OCI-LY1 (cell line): ENCODE measurements at regions not wholly inside any gene's neighbourhood (a gene's known extent, or its start where the extent isn't known, plus 50 kb on each side); places are given as distances from the start of the nearest gene placed in this dataset.

Source experiments
- H2AFZ ChIP-seq: fragments of 200-600 bp; sonication (generic), shearing (Covaris generic); 2 replicates; pipeline ENCODE4 v1.6.0; 2014; ENCODE audit warnings: antibody characterized with exemption, mild to moderate bottlenecking, low read length
- H3F3A ChIP-seq: fragments of 200-600 bp; sonication (generic), shearing (Covaris generic); 2 replicates; pipeline ENCODE4 v1.6.0; 2014; ENCODE audit warnings: mild to moderate bottlenecking, antibody characterized with exemption, low read length, moderate library complexity; ENCODE audit not compliant: insufficient read depth
- H3K27ac ChIP-seq: fragments of 200-600 bp; sonication (generic); 2 replicates; pipeline ENCODE4 v1.5.1; 2014; ENCODE audit warnings: low read length, mixed run types, mild to moderate bottlenecking, low read depth; ENCODE audit not compliant: poor library complexity, severe bottlenecking
- H3K27me3 ChIP-seq: fragments of 200-600 bp; sonication (generic); 2 replicates; pipeline ENCODE4 v1.6.0; 2014; ENCODE audit warnings: antibody characterized with exemption, mild to moderate bottlenecking, low read length, moderate library complexity; ENCODE audit not compliant: insufficient read depth
- H3K36me3 ChIP-seq: fragments of 200-600 bp; sonication (generic); 2 replicates; pipeline ENCODE4 v1.6.1; 2014; ENCODE audit warnings: mild to moderate bottlenecking, antibody characterized with exemption, low read length, moderate library complexity, mixed read lengths; ENCODE audit not compliant: insufficient read depth
- H3K4me1 ChIP-seq: fragments of 200-600 bp; sonication (generic); 2 replicates; pipeline ENCODE4 v1.5.1; 2014; ENCODE audit warnings: mild to moderate bottlenecking, low read length, moderate library complexity; ENCODE audit not compliant: insufficient read depth, severe bottlenecking
- H3K4me2 ChIP-seq: fragments of 200-600 bp; sonication (generic), shearing (Covaris generic); 2 replicates; pipeline ENCODE4 v1.6.1; 2014; ENCODE audit warnings: low read length
- H3K4me3 ChIP-seq: fragments of 200-600 bp; sonication (generic); 2 replicates; pipeline ENCODE4 v1.5.1; 2014; ENCODE audit warnings: low read length, low read depth, mild to moderate bottlenecking, mixed read lengths; ENCODE audit not compliant: poor library complexity, severe bottlenecking
- H3K79me2 ChIP-seq: fragments of 200-600 bp; shearing (Covaris generic); 2 replicates; pipeline ENCODE4 v1.6.1; 2016; ENCODE audit warnings: mixed run types, low read length, mixed read lengths; ENCODE audit not compliant: insufficient read depth
- H3K9ac ChIP-seq: fragments of 200-600 bp; sonication (generic), shearing (Covaris generic); 2 replicates; pipeline ENCODE4 v1.6.1; 2014; ENCODE audit warnings: mild to moderate bottlenecking, low read length, mixed read lengths
- H3K9me2 ChIP-seq: fragments of 200-600 bp; sonication (generic), shearing (Covaris generic); 2 replicates; pipeline ENCODE4 v1.6.1; 2014; ENCODE audit warnings: low read depth, mild to moderate bottlenecking, low read length, mixed read lengths
- H3K9me3 ChIP-seq: fragments of 200-600 bp; shearing (Covaris generic); 2 replicates; pipeline ENCODE4 v1.6.1; 2014; ENCODE audit warnings: low read length, mixed read lengths
- H4K20me1 ChIP-seq: fragments of 200-600 bp; sonication (generic), shearing (Covaris generic); 2 replicates; pipeline ENCODE4 v1.6.0; 2016; ENCODE audit warnings: mild to moderate bottlenecking, low read length; ENCODE audit not compliant: insufficient read depth
- EZH2 ChIP-seq: fragments of 200-600 bp; sonication (generic), shearing (Covaris generic); IDR thresholded peaks from 2 replicates; pipeline ENCODE4 v1.8.0; 2017; ENCODE audit warnings: borderline replicate concordance, mixed run types, mild to moderate bottlenecking, antibody characterized with exemption, low read length, moderate library complexity, mixed read lengths
- TF ChIP-seq, protein P1 (sequence below): fragments of 200-600 bp; sonication (generic), shearing (Covaris generic); IDR thresholded peaks from 2 replicates; pipeline ENCODE4 v1.5.1; 2017; ENCODE audit warnings: mild to moderate bottlenecking, antibody characterized with exemption, low read length, moderate library complexity, mixed read lengths

DNA sequence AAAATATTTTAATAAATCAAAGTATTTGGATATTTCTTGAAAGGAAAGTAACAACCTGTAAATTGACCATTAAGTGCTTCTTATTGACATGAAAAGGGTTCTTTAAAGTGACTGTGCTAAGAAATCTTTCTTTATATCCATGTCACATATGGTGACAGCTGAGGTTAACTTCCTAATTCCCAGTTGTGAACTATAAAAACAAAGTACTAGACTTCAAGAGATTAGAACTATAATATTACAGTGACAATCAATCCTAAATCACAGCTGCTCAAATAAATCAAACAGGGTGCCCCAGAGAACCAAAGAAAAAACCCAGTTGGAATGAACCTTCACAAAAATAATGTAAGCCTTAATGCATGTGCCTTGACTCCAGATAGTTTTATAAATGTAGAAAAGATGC, 332.6 kb upstream of the PDE4D start:
- no peaks in the 10 kb centered on the region for H3K9me3 ChIP-seq
- no peaks in the 10 kb centered on the region for H3K79me2 ChIP-seq
- TF ChIP-seq, protein P1, sequence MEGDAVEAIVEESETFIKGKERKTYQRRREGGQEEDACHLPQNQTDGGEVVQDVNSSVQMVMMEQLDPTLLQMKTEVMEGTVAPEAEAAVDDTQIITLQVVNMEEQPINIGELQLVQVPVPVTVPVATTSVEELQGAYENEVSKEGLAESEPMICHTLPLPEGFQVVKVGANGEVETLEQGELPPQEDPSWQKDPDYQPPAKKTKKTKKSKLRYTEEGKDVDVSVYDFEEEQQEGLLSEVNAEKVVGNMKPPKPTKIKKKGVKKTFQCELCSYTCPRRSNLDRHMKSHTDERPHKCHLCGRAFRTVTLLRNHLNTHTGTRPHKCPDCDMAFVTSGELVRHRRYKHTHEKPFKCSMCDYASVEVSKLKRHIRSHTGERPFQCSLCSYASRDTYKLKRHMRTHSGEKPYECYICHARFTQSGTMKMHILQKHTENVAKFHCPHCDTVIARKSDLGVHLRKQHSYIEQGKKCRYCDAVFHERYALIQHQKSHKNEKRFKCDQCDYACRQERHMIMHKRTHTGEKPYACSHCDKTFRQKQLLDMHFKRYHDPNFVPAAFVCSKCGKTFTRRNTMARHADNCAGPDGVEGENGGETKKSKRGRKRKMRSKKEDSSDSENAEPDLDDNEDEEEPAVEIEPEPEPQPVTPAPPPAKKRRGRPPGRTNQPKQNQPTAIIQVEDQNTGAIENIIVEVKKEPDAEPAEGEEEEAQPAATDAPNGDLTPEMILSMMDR = no peak
- no peak for TF ChIP-seq EZH2

DNA sequence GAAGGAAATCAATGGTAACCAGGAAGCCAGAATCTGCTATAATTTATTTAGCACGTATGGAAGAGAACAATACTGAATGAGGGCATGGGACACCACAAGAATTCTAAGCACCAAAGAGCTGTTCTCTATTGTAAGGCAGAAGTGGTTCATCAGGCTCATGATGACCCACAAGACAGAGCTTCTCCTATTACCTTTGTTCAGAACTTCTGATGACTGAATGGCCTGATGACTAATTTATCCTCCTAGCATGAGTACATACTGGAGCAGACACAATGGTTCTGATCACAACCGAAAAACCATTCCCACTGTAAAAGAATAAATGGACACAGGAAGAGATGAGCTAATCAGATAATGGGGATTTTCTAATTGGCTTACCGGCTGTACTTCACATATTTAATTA, 329.8 kb upstream of the PDE4D start:
- no peak overlapping the region for H2AFZ ChIP-seq
- H3K9ac ChIP-seq = no peak overlapping the region
- no peaks in the 10 kb centered on the region; the same call in 1 of the 2 replicates for H3K9me2 ChIP-seq
- no peaks in the 10 kb centered on the region for H3K9me3 ChIP-seq
- TF ChIP-seq, protein P1 = no peak
- no peak for TF ChIP-seq EZH2
- no peak overlapping the region for H3K4me3 ChIP-seq
- no peaks in the 10 kb centered on the region; the same call in 1 of the 2 replicates for H3K79me2 ChIP-seq
- H3K36me3 ChIP-seq = no peaks in the 10 kb centered on the region
- no peaks in the 10 kb centered on the region for H3K27me3 ChIP-seq
- no peaks in the 10 kb centered on the region for H3F3A ChIP-seq
- H3K4me1 ChIP-seq = no peaks in the 10 kb centered on the region
- no peak overlapping the region for H3K4me2 ChIP-seq
- H3K27ac ChIP-seq = no peak overlapping the region
- no peaks in the 10 kb centered on the region for H4K20me1 ChIP-seq

More for the DNA sequence above, 332.6 kb upstream of the PDE4D start:
- Histone ChIP-seq H3K4me1 (no peaks in the 10 kb centered on the region), H3K4me3 (no peak overlapping the region), H3K9me2 (no peaks in the 10 kb centered on the region; the same call in 1 of the 2 replicates), H3K36me3 (no peaks in the 10 kb centered on the region), H2AFZ (no peak overlapping the region), H4K20me1 (no peaks in the 10 kb centered on the region), H3K27ac (no peak overlapping the region), H3K9ac (no peak overlapping the region), H3K27me3 (no peaks in the 10 kb centered on the region), H3F3A (no peaks in the 10 kb centered on the region), H3K4me2 (no peak overlapping the region)

DNA sequence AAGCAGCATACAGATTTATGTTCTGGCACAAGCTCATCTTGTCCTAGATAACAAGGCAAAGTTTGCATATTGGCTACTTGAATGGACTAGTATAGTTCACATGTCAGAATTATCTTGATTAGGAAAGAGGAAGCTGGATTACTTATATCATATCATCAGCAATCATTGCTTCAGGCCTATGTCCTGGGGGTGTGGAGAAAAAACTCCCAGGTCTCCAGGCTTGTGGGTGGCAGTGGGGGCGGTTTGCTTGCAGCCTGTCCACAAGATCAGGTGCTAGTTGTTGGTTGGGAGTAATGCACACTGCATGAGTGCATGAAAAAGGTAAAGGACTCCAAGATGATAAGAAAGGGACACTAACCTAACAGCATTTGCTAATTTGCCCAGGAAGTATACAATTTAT, 326.4 kb upstream of the PDE4D start:
- no peak overlapping the region for H2AFZ ChIP-seq
- H3K9ac ChIP-seq = no peak overlapping the region
- no peaks in the 10 kb centered on the region for H4K20me1 ChIP-seq
- no peak for TF ChIP-seq EZH2
- TF ChIP-seq, protein P1 = no peak
- H3K27me3 ChIP-seq = no peaks in the 10 kb centered on the region
- no peaks in the 10 kb centered on the region for H3K9me3 ChIP-seq
- H3K36me3 ChIP-seq = no peaks in the 10 kb centered on the region
- no peaks in the 10 kb centered on the region for H3K4me1 ChIP-seq
- no peaks in the 10 kb centered on the region for H3F3A ChIP-seq
- H3K79me2 ChIP-seq = no peaks in the 10 kb centered on the region; the same call in 1 of the 2 replicates
- no peak overlapping the region for H3K4me3 ChIP-seq
- H3K4me2 ChIP-seq = no peak overlapping the region
- no peak overlapping the region for H3K27ac ChIP-seq
- H3K9me2 ChIP-seq = no peaks in the 10 kb centered on the region
